GM18907 (cell line): ENCODE measurements at regions not wholly inside any gene's neighbourhood (a gene's known extent, or its start where the extent isn't known, plus 50 kb on each side); places are given as distances from the start of the nearest gene placed in this dataset.
"Not testable (repeated sequence)": the region's sequence is repeated elsewhere in the genome, so short reads cannot be mapped to it uniquely, and the experiment has no call there.

Experiments
- ATAC-seq: cut with Tn5 transposase; IDR thresholded peaks from one replicate; pipeline ENCODE4 v1.9.1; 2021; ENCODE audit warnings: mild to moderate bottlenecking, moderate library complexity; ENCODE audit not compliant: unreplicated experiment

- not testable (repeated sequence) for ATAC-seq
Observed at GRCh38 chr12:20009965-20010364, 358.4 kb upstream of the PDE3A start.

- no peak for ATAC-seq
Observed at GRCh38 chr12:20011200-20011599, 357.1 kb upstream of the PDE3A start.

- ATAC-seq, result no peak
Observed at GRCh38 chr12:20017802-20018201, 350.5 kb upstream of the PDE3A start.

- no peak for ATAC-seq
Observed at GRCh38 chr12:20018406-20018805, 349.9 kb upstream of the PDE3A start.

GRCh38 chr12:20024194-20024593 is 344.1 kb upstream of the PDE3A start:
- ATAC-seq, result no peak

GRCh38 chr12:20028033-20028432 is 340.3 kb upstream of the PDE3A start:
- ATAC-seq, result no peak

- no peak for ATAC-seq
Observed at GRCh38 chr12:20030826-20031225, 337.5 kb upstream of the PDE3A start.

- ATAC-seq, result no peak
Observed at GRCh38 chr12:20039562-20039961, 328.8 kb upstream of the PDE3A start.

- ATAC-seq, result no peak
Observed at GRCh38 chr12:20040184-20040583, 328.2 kb upstream of the PDE3A start.

- ATAC-seq, result no peak
Observed at GRCh38 chr12:20040831-20041230, 327.5 kb upstream of the PDE3A start.

GRCh38 chr12:20044351-20044750 is 324.0 kb upstream of the PDE3A start:
- ATAC-seq, result no peak

- ATAC-seq, result no peak
Observed at GRCh38 chr12:20044846-20045245, 323.5 kb upstream of the PDE3A start.

GRCh38 chr12:20047901-20048300 is 320.4 kb upstream of the PDE3A start:
- no peak for ATAC-seq

- no peak for ATAC-seq
Observed at GRCh38 chr12:20050221-20050620, 318.1 kb upstream of the PDE3A start.

- no peak for ATAC-seq
Observed at GRCh38 chr12:20053782-20054181, 314.6 kb upstream of the PDE3A start.

- no peak for ATAC-seq
Observed at GRCh38 chr12:20055856-20056255, 312.5 kb upstream of the PDE3A start.

GRCh38 chr12:20057398-20057797 is 310.9 kb upstream of the PDE3A start:
- ATAC-seq, result no peak

GRCh38 chr12:20063116-20063515 is 305.2 kb upstream of the PDE3A start:
- ATAC-seq, result no peak

GRCh38 chr12:20077618-20078017 is 290.7 kb upstream of the PDE3A start:
- no peak for ATAC-seq

GRCh38 chr12:20089077-20089476 is 279.3 kb upstream of the PDE3A start:
- no peak for ATAC-seq

GRCh38 chr12:20093190-20093810 is 275.0 kb upstream of the PDE3A start:
- not testable (repeated sequence) for ATAC-seq

GRCh38 chr12:20096430-20096829 is 271.9 kb upstream of the PDE3A start:
- no peak for ATAC-seq

GRCh38 chr12:20097626-20098025 is 270.7 kb upstream of the PDE3A start:
- no peak for ATAC-seq
